ENCODE measurements at regions not wholly inside any gene's neighbourhood (a gene's known extent, or its start where the extent isn't known, plus 50 kb on each side); places are given as distances from the start of the nearest gene placed in this dataset.

- H3K9me3 ChIP-seq, result no peaks in the 10 kb centered on the region
- TF ChIP-seq REST (IDR thresholded peaks at IDR 0.05) (no peak), RAD21 (conservative IDR thresholded peaks at IDR 0.05 in 1 of 2, IDR thresholded peaks at IDR 0.05 in 1 of 2) (no peak), ESRRA (IDR thresholded peaks at IDR 0.05; ENCODE audit: borderline replicate concordance, low read length) (no peak), HDAC2 (IDR thresholded peaks at IDR 0.05) (no peak), POLR2AphosphoS2 (conservative IDR thresholded peaks at IDR 0.05; ENCODE audit: low read length) (no peak), BCL3 (IDR thresholded peaks at IDR 0.05) (no peak), ZSCAN20 (CRISPR knock-in tag; IDR thresholded peaks at IDR 0.05) (no peak), CEBPB (IDR thresholded peaks at IDR 0.05) (no peak), NFE2L2 (conservative IDR thresholded peaks at IDR 0.05; ENCODE audit: low read length) (no peak)
- CTCF ChIA-PET, result no interaction called here
- no peak overlapping the region for H3K27ac ChIP-seq
- no peak overlapping the region for H3K4me2 ChIP-seq
- POLR2A ChIA-PET, result no interaction called here
- H3K4me1 ChIP-seq, result no peaks in the 10 kb centered on the region
- FAIRE-seq (no peak), DNase-seq (ENCODE audit: low read depth in 1 of 2, low spot score in 1 of 2) (no peak), ATAC-seq (no peak)
- H3K4me3 ChIP-seq, result no peak overlapping the region
- WGBS (ENCODE audit: missing lambda C conversion rate), result 22% methylated on average over 4 of the region's 4 CpGs
These were observed 147.9 kb upstream of the ATP2B2 start for GRCh38 chr3:10653241-10653640.

- WGBS (ENCODE audit: missing lambda C conversion rate), result 13% methylated on average over 8 of the region's 8 CpGs
- TF ChIP-seq RFX5 (IDR thresholded peaks at IDR 0.05) (no peak), EHF (CRISPR knock-in tag; IDR thresholded peaks at IDR 0.05) (no peak), POLR2A (IDR thresholded peaks at IDR 0.05; ENCODE audit: low read length) (no peak), BCL3 (IDR thresholded peaks at IDR 0.05) (no peak), RNF2 (IDR thresholded peaks at IDR 0.05; ENCODE audit: borderline replicate concordance, low read depth) (no peak), CTCF (IDR thresholded peaks at IDR 0.05) (no peak), BHLHE40 (IDR thresholded peaks at IDR 0.05; ENCODE audit: low read depth, low read length) (no peak), RCOR1 (IDR thresholded peaks at IDR 0.05; ENCODE audit: low read depth, low read length) (no peak)
- ATAC-seq (no peak), DNase-seq (ENCODE audit: low read depth in 1 of 2, low spot score in 1 of 2) (no peak), FAIRE-seq (no peak)
- H3K4me1 ChIP-seq, result no peaks in the 10 kb centered on the region
- no peak overlapping the region for H3K4me2 ChIP-seq
- no peak overlapping the region for H3K27ac ChIP-seq
- no peak overlapping the region for H3K4me3 ChIP-seq
- CTCF ChIA-PET, result no interaction called here
- POLR2A ChIA-PET, result no interaction called here
- H3K9me3 ChIP-seq, result no peaks in the 10 kb centered on the region
These were observed 148.7 kb upstream of the ATP2B2 start for GRCh38 chr3:10653866-10654611.
